ENCODE measurements at regions not wholly inside any gene's neighbourhood (a gene's known extent, or its start where the extent isn't known, plus 50 kb on each side); places are given as distances from the start of the nearest gene placed in this dataset.

GRCh38 chr16:5557966-5558365 is 460.4 kb upstream of the EEF2KMT start:
- no peak for FAIRE-seq

GRCh38 chr16:5557448-5557847 is 459.9 kb upstream of the EEF2KMT start:
- no peak for FAIRE-seq

- no peak for FAIRE-seq
These were observed 458.7 kb upstream of the EEF2KMT start for GRCh38 chr16:5556158-5556810.

- no peak for FAIRE-seq
These were observed 454.3 kb upstream of the EEF2KMT start for GRCh38 chr16:5551909-5552308.

- no peak for FAIRE-seq
These were observed 452.2 kb upstream of the EEF2KMT start for GRCh38 chr16:5549802-5550201.

- no peak for FAIRE-seq
These were observed 443.8 kb upstream of the EEF2KMT start for GRCh38 chr16:5541356-5541755.

GRCh38 chr16:5537347-5537746 is 439.8 kb upstream of the EEF2KMT start:
- no peak for FAIRE-seq

GRCh38 chr16:5533321-5533888 is 435.8 kb upstream of the EEF2KMT start:
- FAIRE-seq, result no peak

- FAIRE-seq, result no peak
These were observed 430.2 kb upstream of the EEF2KMT start for GRCh38 chr16:5527817-5528216.

- no peak for FAIRE-seq
These were observed 429.2 kb upstream of the EEF2KMT start for GRCh38 chr16:5526826-5527225.

GRCh38 chr16:5523829-5524228 is 426.2 kb upstream of the EEF2KMT start:
- no peak for FAIRE-seq

GRCh38 chr16:5516115-5516514 is 418.5 kb upstream of the EEF2KMT start:
- no peak for FAIRE-seq

GRCh38 chr16:5512014-5512413 is 414.4 kb upstream of the EEF2KMT start:
- no peak for FAIRE-seq

- no peak for FAIRE-seq
These were observed 413.3 kb upstream of the EEF2KMT start for GRCh38 chr16:5510819-5511370.

GRCh38 chr16:5509794-5510193 is 412.2 kb upstream of the EEF2KMT start:
- FAIRE-seq, result no peak

- FAIRE-seq, result no peak
These were observed 411.7 kb upstream of the EEF2KMT start for GRCh38 chr16:5509336-5509735.

GRCh38 chr16:5508371-5508770 is 410.8 kb upstream of the EEF2KMT start:
- FAIRE-seq, result no peak

- no peak for FAIRE-seq
These were observed 408.4 kb upstream of the EEF2KMT start for GRCh38 chr16:5506021-5506420.

- FAIRE-seq, result no peak
These were observed 407.7 kb upstream of the EEF2KMT start for GRCh38 chr16:5505091-5505887.

GRCh38 chr16:5504064-5504781 is 406.6 kb upstream of the EEF2KMT start:
- FAIRE-seq, result no peak

GRCh38 chr16:5502944-5503343 is 405.3 kb upstream of the EEF2KMT start:
- no peak for FAIRE-seq

GRCh38 chr16:5502467-5502869 is 404.9 kb upstream of the EEF2KMT start:
- FAIRE-seq, result no peak

GRCh38 chr16:5500526-5500925 is 402.9 kb upstream of the EEF2KMT start:
- FAIRE-seq, result no peak
